ENCODE measurements at regions not wholly inside any gene's neighbourhood (a gene's known extent, or its start where the extent isn't known, plus 50 kb on each side); places are given as distances from the start of the nearest gene placed in this dataset.

DNA sequence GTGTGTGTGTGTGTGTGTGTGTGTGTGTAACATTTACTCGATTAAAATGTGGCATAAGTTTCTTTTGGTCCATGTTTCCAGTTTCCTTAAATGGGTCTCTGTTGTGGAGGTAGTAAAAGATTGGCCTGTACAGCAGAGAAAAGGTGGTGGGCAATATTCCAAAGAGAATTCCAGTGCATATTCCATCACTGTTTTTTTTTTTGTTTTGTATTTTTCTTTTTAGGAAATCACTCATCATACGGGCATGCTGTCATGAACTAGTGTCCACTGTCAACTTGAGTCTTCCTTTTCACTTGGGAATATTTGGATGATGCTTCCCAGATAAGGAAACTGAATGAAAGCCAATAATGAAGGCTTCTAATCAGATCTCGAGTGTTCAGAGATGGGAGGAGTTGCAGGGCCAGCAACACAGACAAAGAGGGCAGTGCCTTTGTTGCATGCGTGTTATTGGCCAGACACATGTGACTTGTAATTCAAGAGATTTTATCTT is 95.2 kb upstream of the PDGFD start:
- no peak for TF ChIP-seq CTCF (IDR thresholded peaks at IDR 0.05; ENCODE audit: low read depth, low read length, missing control alignments)
- H3K4me3 ChIP-seq (ENCODE audit: low read depth, low read length) = no peak overlapping the region
- H3K27ac ChIP-seq = no peak overlapping the region
- in situ Hi-C loops (cut with HindIII; ENCODE audit: low pct_ligation_motif_present, low sequenced_read_pairs) = no loop called here
- H3K27me3 ChIP-seq (replicated peaks) = no peaks in the 10 kb centered on the region
- H3K36me3 ChIP-seq (replicated peaks) = no peaks in the 10 kb centered on the region
- no peak for DNase-seq

GRCh38 chr11:104256525-104256924 is 92.6 kb upstream of the PDGFD start:
- Histone ChIP-seq H3K36me3 (replicated peaks) (no peaks in the 10 kb centered on the region), H3K27ac (no peak overlapping the region), H3K4me3 (ENCODE audit: low read depth, low read length) (no peak overlapping the region), H3K27me3 (replicated peaks) (no peaks in the 10 kb centered on the region)
- no peak for DNase-seq
- peak; percentile 37 for TF ChIP-seq CTCF (IDR thresholded peaks at IDR 0.05; ENCODE audit: low read depth, low read length, missing control alignments)
- in situ Hi-C loops (cut with HindIII; ENCODE audit: low pct_ligation_motif_present, low sequenced_read_pairs) = no loop called here

DNA sequence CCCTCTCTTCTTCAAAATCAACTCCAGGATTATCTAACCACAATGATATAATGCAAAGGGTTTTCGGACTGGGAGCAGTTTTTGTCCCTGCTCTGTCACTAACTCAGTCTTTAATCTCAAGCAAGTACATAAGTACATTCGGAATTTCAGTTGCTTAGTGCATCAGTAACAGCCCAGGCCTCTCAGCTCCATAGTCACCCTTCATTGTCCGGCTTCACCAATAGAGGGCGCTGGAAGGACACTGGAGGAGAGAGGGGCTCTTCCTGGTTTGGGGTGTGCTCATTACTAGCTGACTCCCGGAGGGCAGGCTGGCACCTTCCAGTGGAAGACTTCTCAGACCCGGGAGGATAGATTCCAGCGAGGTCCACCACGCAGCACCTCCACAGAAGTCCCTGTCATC is 90.4 kb upstream of the PDGFD start:
- in situ Hi-C loops (cut with HindIII; ENCODE audit: low pct_ligation_motif_present, low sequenced_read_pairs) = no loop called here
- no peak overlapping the region for H3K27ac ChIP-seq
- H3K36me3 ChIP-seq (replicated peaks) = no peaks in the 10 kb centered on the region
- no peak overlapping the region for H3K4me3 ChIP-seq (ENCODE audit: low read depth, low read length)
- H3K27me3 ChIP-seq (replicated peaks) = no peaks in the 10 kb centered on the region
- peak; percentile 43 for DNase-seq
- TF ChIP-seq CTCF (IDR thresholded peaks at IDR 0.05; ENCODE audit: low read depth, low read length, missing control alignments) = peak; percentile 86

- no peak for TF ChIP-seq CTCF (IDR thresholded peaks at IDR 0.05; ENCODE audit: low read depth, low read length, missing control alignments)
- Histone ChIP-seq H3K27me3 (replicated peaks) (no peaks in the 10 kb centered on the region), H3K36me3 (replicated peaks) (no peaks in the 10 kb centered on the region), H3K4me3 (ENCODE audit: low read depth, low read length) (no peak overlapping the region), H3K27ac (no peak overlapping the region)
- DNase-seq = no peak
- in situ Hi-C loops (cut with HindIII; ENCODE audit: low pct_ligation_motif_present, low sequenced_read_pairs) = no loop called here
Observed at GRCh38 chr11:104246590-104246989, 82.6 kb upstream of the PDGFD start.

DNA sequence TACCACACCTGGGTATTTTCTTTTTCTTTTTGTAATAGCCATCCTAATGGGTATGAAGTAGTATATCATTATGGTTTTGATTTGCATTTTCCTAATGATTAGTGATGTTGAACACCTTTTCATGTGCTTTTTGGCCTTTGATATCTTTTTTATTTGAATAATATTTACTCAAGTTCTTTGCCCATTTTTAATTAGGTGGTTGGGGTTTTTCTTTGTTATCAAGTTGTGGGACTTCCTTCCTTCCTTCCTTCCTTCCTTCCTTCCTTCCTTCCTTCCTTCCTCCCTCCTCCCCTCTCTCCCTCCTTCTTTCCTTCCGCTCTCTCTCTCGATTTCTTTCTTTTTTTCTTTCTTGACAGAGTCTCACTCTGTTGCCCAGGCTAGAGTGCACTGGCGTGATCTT is 75.0 kb upstream of the PDGFD start:
- no peak for DNase-seq
- Histone ChIP-seq H3K27ac (no peak overlapping the region), H3K4me3 (ENCODE audit: low read depth, low read length) (no peak overlapping the region), H3K36me3 (replicated peaks) (no peaks in the 10 kb centered on the region), H3K27me3 (replicated peaks) (no peaks in the 10 kb centered on the region)
- TF ChIP-seq CTCF (IDR thresholded peaks at IDR 0.05; ENCODE audit: low read depth, low read length, missing control alignments) = no peak
- in situ Hi-C loops (cut with HindIII; ENCODE audit: low pct_ligation_motif_present, low sequenced_read_pairs) = no loop called here

GRCh38 chr11:104225047-104225446 is 61.1 kb upstream of the PDGFD start:
- no peak for TF ChIP-seq CTCF (IDR thresholded peaks at IDR 0.05; ENCODE audit: low read depth, low read length, missing control alignments)
- no peak for DNase-seq
- Histone ChIP-seq H3K4me3 (ENCODE audit: low read depth, low read length) (no peak overlapping the region), H3K36me3 (replicated peaks) (no peaks in the 10 kb centered on the region), H3K27me3 (replicated peaks) (no peaks in the 10 kb centered on the region), H3K27ac (no peak overlapping the region)
- in situ Hi-C loops (cut with HindIII; ENCODE audit: low pct_ligation_motif_present, low sequenced_read_pairs) = no loop called here
